K562 (cell line): ENCODE measurements at regions not wholly inside any gene's neighbourhood (a gene's known extent, or its start where the extent isn't known, plus 50 kb on each side); places are given as distances from the start of the nearest gene placed in this dataset.

Source experiments
- ATAC-seq: fragments of 200-7000 bp; cut with Tn5 transposase; 3 replicates; pipeline ENCODE4 v1.9.1; 2020; ENCODE audit warnings: moderate library complexity
- BruUV-seq: library from RNA; stranded (reverse); fragments of 400-500 nt; replicated peaks from 2 replicates; lab custom pipeline; 2021; lab: Mats Ljungman, UMichigan
- CTCF ChIA-PET: fragments of 300-600 bp; formaldehyde crosslinking; extraction: SDS; loops from one replicate; lab custom pipeline; 2021; ENCODE audit warnings: low intra/inter-chr PET ratio; lab: Yijun Ruan, JAX
- POLR2A ChIA-PET: fragments of 300-600, 350-650 bp; sonication (Branson Sonifier 250); formaldehyde crosslinking; extraction: SDS; loops from one replicate; lab custom pipeline; 2021; ENCODE audit warnings: antibody characterized with exemption, inconsistent platforms; lab: Yijun Ruan, JAX
- DNase-seq, 4 experiments: peaks; one replicate each; pipeline versions ENCODE4 v3.0.0 to v3.0.0-alpha.2; 2011 to 2018; ENCODE audit warnings: low spot score in 3 of 4, mixed read lengths in 3 of 4; ENCODE audit errors: extremely low read depth in 1 of 4
- FAIRE-seq: peaks from 2 replicates; lab custom pipeline; 2011; peaks lifted over from hg19 to GRCh38; lab: Jason Lieb, UNC
- H2AFZ ChIP-seq: 2 replicates; pipeline ENCODE4 v1.6.0; 2011; ENCODE audit warnings: low read depth, low read length, control low read depth, inconsistent platforms
- H3K27ac ChIP-seq: fragments of 200-600 bp; 3 replicates; pipeline ENCODE4 v1.8.0; 2011; ENCODE audit warnings: low read depth, mild to moderate bottlenecking, control low read depth, inconsistent platforms, low read length, moderate library complexity, mixed read lengths; ENCODE audit errors: extremely low read depth
- H3K27me3 ChIP-seq, 2 experiments: fragments of 300-600 bp in 1 of 2; 2 replicates in 1 of 2; 3 replicates in 1 of 2; pipeline versions ENCODE4 v1.6.0 to v1.8.0; 2011; ENCODE audit warnings: inconsistent platforms in 2 of 2, low read length in 2 of 2, mild to moderate bottlenecking in 1 of 2, mixed read lengths in 1 of 2, moderate library complexity in 1 of 2; ENCODE audit not compliant: control insufficient read depth in 2 of 2, insufficient read depth in 2 of 2
- H3K36me3 ChIP-seq: fragments of 300-600 bp; 3 replicates; pipeline ENCODE4 v1.8.0; 2011; ENCODE audit warnings: mild to moderate bottlenecking, low read length, inconsistent platforms; ENCODE audit not compliant: control insufficient read depth, insufficient read depth
- H3K4me1 ChIP-seq, 2 experiments: fragments of 200-600 bp in 1 of 2; replicated peaks in 1 of 2; 2 replicates in 1 of 2; 3 replicates in 1 of 2; pipeline versions ENCODE4 v1.5.1 to v1.8.0; 2011; ENCODE audit warnings: inconsistent platforms in 2 of 2, low read length in 2 of 2, mild to moderate bottlenecking in 1 of 2, mixed read lengths in 1 of 2, moderate library complexity in 1 of 2; ENCODE audit not compliant: control insufficient read depth in 2 of 2, insufficient read depth in 2 of 2
- H3K4me2 ChIP-seq: 2 replicates; pipeline ENCODE4 v1.6.1; 2011; ENCODE audit warnings: low read length, control low read depth, inconsistent platforms, mixed read lengths; ENCODE audit not compliant: insufficient read depth
- H3K4me3 ChIP-seq: fragments of 200-600 bp; sonication (generic), shearing (Covaris generic); 2 replicates; pipeline ENCODE4 v1.5.1; 2016; ENCODE audit warnings: control low read depth, inconsistent platforms
- H3K79me2 ChIP-seq: fragments of 200-600 bp; 3 replicates; pipeline ENCODE4 v1.8.0; 2011; ENCODE audit warnings: low read length, inconsistent platforms; ENCODE audit not compliant: control insufficient read depth, insufficient read depth
- H3K9ac ChIP-seq, 2 experiments: 2 replicates each; pipeline versions ENCODE4 v1.6.0 to v1.6.1; 2011; ENCODE audit warnings: low read depth in 2 of 2, low read length in 2 of 2, control low read depth in 1 of 2, inconsistent platforms in 1 of 2, mild to moderate bottlenecking in 1 of 2, mixed read lengths in 1 of 2; ENCODE audit not compliant: insufficient read depth in 1 of 2
- H3K9me1 ChIP-seq: one replicate; pipeline ENCODE4 v1.6.0; 2011; ENCODE audit warnings: inconsistent platforms, mild to moderate bottlenecking, low read length, moderate library complexity; ENCODE audit not compliant: control insufficient read depth, insufficient read depth
- H3K9me3 ChIP-seq: replicated peaks from 2 replicates; pipeline ENCODE4 v1.5.1; 2011; ENCODE audit warnings: low read depth, low read length, inconsistent platforms; ENCODE audit not compliant: control insufficient read depth, insufficient read depth
- H4K20me1 ChIP-seq: replicated peaks from 2 replicates; pipeline ENCODE4 v1.6.1; 2011; ENCODE audit warnings: low read length, inconsistent platforms, mixed read lengths; ENCODE audit not compliant: control insufficient read depth, insufficient read depth
- HNRNPH1 ChIP-seq: fragments of 200-400 bp; formaldehyde crosslinking; optimal IDR thresholded peaks from 2 replicates; pipeline ENCODE3; 2017; ENCODE audit warnings: low read depth, mild to moderate bottlenecking, low read length, moderate library complexity
- ILF3 ChIP-seq: fragments of 450-650 bp; IDR thresholded peaks from 2 replicates; pipeline ENCODE4 v1.6.1; 2018; ENCODE audit warnings: antibody characterized with exemption, mild to moderate bottlenecking, moderate library complexity, borderline replicate concordance
- KLF13 ChIP-seq: fragments of 450-650 bp; IDR thresholded peaks from 2 replicates; pipeline ENCODE4 v1.6.1; 2016; ENCODE audit warnings: missing genetic modification characterization, low read depth, mild to moderate bottlenecking, missing compliant biosample characterization, moderate library complexity, borderline replicate concordance
- KLF16 ChIP-seq: IDR thresholded peaks from 2 replicates; pipeline ENCODE4 v1.6.1; 2016; ENCODE audit warnings: antibody characterized with exemption
- NR1H2 ChIP-seq: sonication (generic); formaldehyde crosslinking; IDR thresholded peaks from 2 replicates; pipeline ENCODE4 v1.4.0; 2020; ENCODE audit warnings: mild to moderate bottlenecking, missing genetic modification reagents
- SRF ChIP-seq, 2 experiments: fragments of 250-450, 450-650 bp in 1 of 2; sonication (Bioruptor Pico) in 1 of 2; sonication (generic) in 1 of 2; formaldehyde crosslinking; IDR thresholded peaks; 2 replicates each; pipeline versions ENCODE4 v1.5.0 to v1.5.1; 2020 to 2022; ENCODE audit warnings: mild to moderate bottlenecking in 1 of 2, missing genetic modification reagents in 1 of 2
- SRSF1 ChIP-seq: fragments of 200-400 bp; formaldehyde crosslinking; IDR thresholded peaks from 2 replicates; pipeline ENCODE4 v1.6.1; 2017; ENCODE audit warnings: mild to moderate bottlenecking, low read depth, low read length, moderate library complexity
- TSC22D4 ChIP-seq: fragments of 450-650 bp; IDR thresholded peaks from 2 replicates; pipeline ENCODE4 v1.6.1; 2016; ENCODE audit warnings: missing genetic modification characterization, missing biosample characterization, control low read depth
- YBX1 ChIP-seq: fragments of 450-650 bp; IDR thresholded peaks from 2 replicates; pipeline ENCODE4 v1.7.1; 2016; ENCODE audit warnings: mild to moderate bottlenecking
- ZNF224 ChIP-seq: sonication (generic); formaldehyde crosslinking; IDR thresholded peaks from 2 replicates; pipeline ENCODE4 v1.8.0; 2022; ENCODE audit warnings: mild to moderate bottlenecking, missing genetic modification reagents
- ZNF354B ChIP-seq: fragments of 250-450 bp; sonication (Bioruptor Pico); IDR thresholded peaks from 2 replicates; pipeline ENCODE4 v1.4.0; 2020
- WGBS: fragments of 100-300 bp; shearing (Covaris generic); methylation state at CpG from one replicate; pipeline ENCODE4 v1.1.6; 2016; ENCODE audit warnings: low coverage, mixed read lengths; ENCODE audit not compliant: insufficient coverage; ENCODE audit errors: missing lambda C conversion rate; 5-methylcytosine and 5-hydroxymethylcytosine counted together
- in situ Hi-C: fragments of 300-500 bp; cut with MboI; formaldehyde crosslinking; loops from 4 replicates; pipeline ENCODE4 v1.15.0; 2018; ENCODE audit warnings: inconsistent platforms, mixed read lengths
- intact Hi-C: fragments of 100-400 bp; cut with micrococcal nuclease; formaldehyde crosslinking; loops from 2 replicates; pipeline ENCODE4 v1.14.2; 2022
- TF ChIP-seq, protein P1 (sequence below): sonication (generic); formaldehyde crosslinking; IDR thresholded peaks from 2 replicates; pipeline ENCODE4 v1.8.0; 2022; ENCODE audit warnings: mild to moderate bottlenecking, missing genetic modification reagents
- TF ChIP-seq, protein P2 (sequence below): fragments of 200-400 bp; formaldehyde crosslinking; IDR thresholded peaks from 2 replicates; pipeline ENCODE4 v1.6.1; 2017; ENCODE audit warnings: mild to moderate bottlenecking, low read depth, low read length, moderate library complexity
- TF ChIP-seq, protein P3 (sequence below): fragments of 250-450 bp; sonication (Bioruptor Pico); IDR thresholded peaks from 2 replicates; pipeline ENCODE4 v1.4.0; 2020; ENCODE audit warnings: mild to moderate bottlenecking

DNA sequence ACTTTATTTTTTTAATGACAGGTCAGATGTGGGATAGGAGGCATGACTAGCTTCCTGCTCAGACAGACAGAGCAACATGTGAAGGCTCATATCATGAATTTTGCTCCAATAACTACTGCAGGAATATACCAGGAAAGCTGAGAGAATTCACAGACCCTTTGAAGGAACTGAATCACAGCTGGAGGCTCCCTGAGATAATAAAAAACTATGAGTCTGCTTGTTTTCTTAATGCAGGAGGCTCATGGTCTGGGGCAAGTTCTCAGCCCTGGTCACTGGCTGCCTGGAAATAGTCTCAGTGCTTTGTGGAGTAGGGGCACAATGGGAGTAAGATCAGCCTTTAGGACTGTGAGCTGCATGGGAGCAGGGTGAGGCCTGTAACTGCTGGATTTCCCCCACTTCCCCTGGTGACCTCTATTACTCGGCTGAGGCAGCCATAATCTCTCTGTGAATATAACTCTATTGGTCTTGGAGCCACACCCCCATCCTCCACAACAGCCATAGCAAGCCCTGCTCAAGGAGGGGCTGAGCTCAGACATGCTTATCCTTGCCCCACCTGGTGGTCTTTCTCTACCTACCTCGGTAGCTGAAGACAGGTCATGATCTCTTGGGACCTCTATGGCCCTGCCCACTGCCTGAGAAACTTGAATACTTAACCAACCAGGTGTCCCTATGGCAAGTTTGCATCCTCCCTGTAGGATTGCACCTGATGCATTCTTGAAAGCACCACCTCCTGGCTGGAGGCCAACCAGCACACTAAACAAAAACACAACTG is 281.6 kb upstream of the TMCO5A start:
- ChIA-PET POLR2A (no interaction called here), CTCF (no interaction called here)
- H3K27me3 ChIP-seq, result no peaks in the 10 kb centered on the region
- no peak overlapping the region for H2AFZ ChIP-seq
- no TSS peak for BruUV-seq
- H3K27ac ChIP-seq, result no peak overlapping the region
- in situ Hi-C loops (no loop called here), intact Hi-C loops (no loop called here)
- 0% methylated on average over 2 of the region's 2 CpGs for WGBS
- no peaks in the 10 kb centered on the region for H3K79me2 ChIP-seq
- DNase-seq (no peak), FAIRE-seq (no peak), ATAC-seq (no peak)
- no peak overlapping the region for H3K4me2 ChIP-seq
- H3K9me3 ChIP-seq, result no peaks in the 10 kb centered on the region; the same call in 1 of the 2 replicates
- no peak overlapping the region for H3K9ac ChIP-seq
- no peaks in the 10 kb centered on the region for H4K20me1 ChIP-seq
- no peak overlapping the region for H3K4me3 ChIP-seq
- no peaks in the 10 kb centered on the region for H3K36me3 ChIP-seq
- no peaks in the 10 kb centered on the region for H3K4me1 ChIP-seq
- no peaks in the 10 kb centered on the region for H3K9me1 ChIP-seq
- TF ChIP-seq, protein P1, sequence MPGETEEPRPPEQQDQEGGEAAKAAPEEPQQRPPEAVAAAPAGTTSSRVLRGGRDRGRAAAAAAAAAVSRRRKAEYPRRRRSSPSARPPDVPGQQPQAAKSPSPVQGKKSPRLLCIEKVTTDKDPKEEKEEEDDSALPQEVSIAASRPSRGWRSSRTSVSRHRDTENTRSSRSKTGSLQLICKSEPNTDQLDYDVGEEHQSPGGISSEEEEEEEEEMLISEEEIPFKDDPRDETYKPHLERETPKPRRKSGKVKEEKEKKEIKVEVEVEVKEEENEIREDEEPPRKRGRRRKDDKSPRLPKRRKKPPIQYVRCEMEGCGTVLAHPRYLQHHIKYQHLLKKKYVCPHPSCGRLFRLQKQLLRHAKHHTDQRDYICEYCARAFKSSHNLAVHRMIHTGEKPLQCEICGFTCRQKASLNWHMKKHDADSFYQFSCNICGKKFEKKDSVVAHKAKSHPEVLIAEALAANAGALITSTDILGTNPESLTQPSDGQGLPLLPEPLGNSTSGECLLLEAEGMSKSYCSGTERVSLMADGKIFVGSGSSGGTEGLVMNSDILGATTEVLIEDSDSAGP (CRISPR knock-in tag), result no peak
- TF ChIP-seq ILF3 (no peak), YBX1 (no peak), NR1H2 (CRISPR knock-in tag) (no peak), KLF13 (tag) (no peak), ZNF224 (CRISPR knock-in tag) (no peak), SRF (CRISPR knock-in tag; IDR thresholded peaks at IDR 0.05) (no peak), SRSF1 (no peak), KLF16 (no peak), ZNF354B (CRISPR knock-in tag) (no peak), TSC22D4 (no peak), HNRNPH1 (no peak)
- TF ChIP-seq, protein P2, sequence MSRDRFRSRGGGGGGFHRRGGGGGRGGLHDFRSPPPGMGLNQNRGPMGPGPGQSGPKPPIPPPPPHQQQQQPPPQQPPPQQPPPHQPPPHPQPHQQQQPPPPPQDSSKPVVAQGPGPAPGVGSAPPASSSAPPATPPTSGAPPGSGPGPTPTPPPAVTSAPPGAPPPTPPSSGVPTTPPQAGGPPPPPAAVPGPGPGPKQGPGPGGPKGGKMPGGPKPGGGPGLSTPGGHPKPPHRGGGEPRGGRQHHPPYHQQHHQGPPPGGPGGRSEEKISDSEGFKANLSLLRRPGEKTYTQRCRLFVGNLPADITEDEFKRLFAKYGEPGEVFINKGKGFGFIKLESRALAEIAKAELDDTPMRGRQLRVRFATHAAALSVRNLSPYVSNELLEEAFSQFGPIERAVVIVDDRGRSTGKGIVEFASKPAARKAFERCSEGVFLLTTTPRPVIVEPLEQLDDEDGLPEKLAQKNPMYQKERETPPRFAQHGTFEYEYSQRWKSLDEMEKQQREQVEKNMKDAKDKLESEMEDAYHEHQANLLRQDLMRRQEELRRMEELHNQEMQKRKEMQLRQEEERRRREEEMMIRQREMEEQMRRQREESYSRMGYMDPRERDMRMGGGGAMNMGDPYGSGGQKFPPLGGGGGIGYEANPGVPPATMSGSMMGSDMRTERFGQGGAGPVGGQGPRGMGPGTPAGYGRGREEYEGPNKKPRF, result no peak
- TF ChIP-seq, protein P3, sequence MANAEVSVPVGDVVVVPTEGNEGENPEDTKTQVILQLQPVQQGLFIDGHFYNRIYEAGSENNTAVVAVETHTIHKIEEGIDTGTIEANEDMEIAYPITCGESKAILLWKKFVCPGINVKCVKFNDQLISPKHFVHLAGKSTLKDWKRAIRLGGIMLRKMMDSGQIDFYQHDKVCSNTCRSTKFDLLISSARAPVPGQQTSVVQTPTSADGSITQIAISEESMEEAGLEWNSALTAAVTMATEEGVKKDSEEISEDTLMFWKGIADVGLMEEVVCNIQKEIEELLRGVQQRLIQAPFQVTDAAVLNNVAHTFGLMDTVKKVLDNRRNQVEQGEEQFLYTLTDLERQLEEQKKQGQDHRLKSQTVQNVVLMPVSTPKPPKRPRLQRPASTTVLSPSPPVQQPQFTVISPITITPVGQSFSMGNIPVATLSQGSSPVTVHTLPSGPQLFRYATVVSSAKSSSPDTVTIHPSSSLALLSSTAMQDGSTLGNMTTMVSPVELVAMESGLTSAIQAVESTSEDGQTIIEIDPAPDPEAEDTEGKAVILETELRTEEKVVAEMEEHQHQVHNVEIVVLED (CRISPR knock-in tag), result no peak
